Esophagus squamous epithelium (tissue), 5 donors: ENCODE measurements at regions not wholly inside any gene's neighbourhood (a gene's known extent, or its start where the extent isn't known, plus 50 kb on each side); places are given as distances from the start of the nearest gene placed in this dataset.

Source experiments
- DNase-seq: peaks from one replicate; lab custom pipeline; 2025; lab: John Stamatoyannopoulos, UW
- H3K27ac ChIP-seq, 4 donors: fragments of 200-600 bp; sonication (generic); one replicate each; pipeline ENCODE4 v1.5.1; 2016 to 2019; ENCODE audit warnings: mild to moderate bottlenecking in 1 of 4
- H3K27me3 ChIP-seq, 4 donors: fragments of 200-600 bp; sonication (generic); 1 replicate in 3 of 4; 2 replicates in 1 of 4; pipeline versions ENCODE4 v1.5.1 to v1.6.0; 2017 to 2021; ENCODE audit warnings: antibody characterized with exemption in 1 of 4
- H3K36me3 ChIP-seq, 3 donors: fragments of 200-600 bp; sonication (generic); one replicate each; pipeline ENCODE4 v1.5.1; 2016 to 2019
- H3K4me1 ChIP-seq, 3 donors: fragments of 200-600 bp; sonication (generic); one replicate each; pipeline ENCODE4 v1.5.1; 2017 to 2019
- H3K4me3 ChIP-seq, 4 donors: fragments of 200-600 bp; sonication (generic); 1 replicate in 3 of 4; 2 replicates in 1 of 4; pipeline ENCODE4 v1.5.1; 2016 to 2019; ENCODE audit warnings: mild to moderate bottlenecking in 2 of 4, moderate library complexity in 1 of 4
- H3K9me3 ChIP-seq, 3 donors: fragments of 200-600 bp; sonication (generic); one replicate each; pipeline ENCODE4 v1.5.1; 2016 to 2019
- CTCF ChIP-seq, 6 experiments: fragments of 450-650 bp in 4 of 6; fragments of 200-600 bp in 2 of 6; sonication (generic) in 2 of 6; IDR thresholded peaks; one replicate each; pipeline ENCODE4 v1.5.1; 2016 to 2019; ENCODE audit warnings: antibody characterized with exemption in 6 of 6, mild to moderate bottlenecking in 4 of 6, moderate library complexity in 4 of 6
- POLR2A ChIP-seq, 4 donors: fragments of 450-650 bp; IDR thresholded peaks; one replicate each; pipeline ENCODE4 v1.6.1; 2017; ENCODE audit warnings: antibody characterized with exemption in 4 of 4, mild to moderate bottlenecking in 4 of 4, moderate library complexity in 3 of 4
- WGBS, 2 donors: methylation state at CpG; one replicate each; pipeline ENCODE4 v1.1.5; 2018; 5-methylcytosine and 5-hydroxymethylcytosine counted together
- intact Hi-C: fragments of 100-400 bp; cut with DNase I; formaldehyde crosslinking; loops from one replicate; pipeline ENCODE4 v1.15.0; 2022
- donor health status: DM: yes; HTN: yes; CAD: no.

GRCh38 chr5:103358305-103358995 is 99.9 kb downstream of the MACIR start:
- TF ChIP-seq POLR2A (IDR thresholded peaks at IDR 0.05), result no peak
- TF ChIP-seq CTCF (IDR thresholded peaks at IDR 0.05), result no peak
- intact Hi-C loops, result no loop called here
- H3K9me3 ChIP-seq, result no peaks in the 10 kb centered on the region
- H3K27ac ChIP-seq, result no peak overlapping the region
- no peaks in the 10 kb centered on the region for H3K27me3 ChIP-seq
- H3K4me3 ChIP-seq, result no peak overlapping the region
- WGBS, 2 donors, result 43 to 51% methylated on average over 6 of the region's 6 CpGs
- H3K36me3 ChIP-seq, result no peaks in the 10 kb centered on the region
- DNase-seq, result no peak
- H3K4me1 ChIP-seq, result no peaks in the 10 kb centered on the region

- DNase-seq, result no peak
- Histone ChIP-seq H3K36me3 (no peaks in the 10 kb centered on the region), H3K27me3 (no peaks in the 10 kb centered on the region), H3K4me3 (no peak overlapping the region), H3K4me1 (no peaks in the 10 kb centered on the region), H3K9me3 (no peaks in the 10 kb centered on the region), H3K27ac (no peak overlapping the region)
- 46 to 49% methylated on average over 3 of the region's 3 CpGs for WGBS, 2 donors
- intact Hi-C loops, result no loop called here
- no peak for TF ChIP-seq CTCF (IDR thresholded peaks at IDR 0.05)
Measured at GRCh38 chr5:103357636-103358035, 99.1 kb downstream of the MACIR start.

DNA sequence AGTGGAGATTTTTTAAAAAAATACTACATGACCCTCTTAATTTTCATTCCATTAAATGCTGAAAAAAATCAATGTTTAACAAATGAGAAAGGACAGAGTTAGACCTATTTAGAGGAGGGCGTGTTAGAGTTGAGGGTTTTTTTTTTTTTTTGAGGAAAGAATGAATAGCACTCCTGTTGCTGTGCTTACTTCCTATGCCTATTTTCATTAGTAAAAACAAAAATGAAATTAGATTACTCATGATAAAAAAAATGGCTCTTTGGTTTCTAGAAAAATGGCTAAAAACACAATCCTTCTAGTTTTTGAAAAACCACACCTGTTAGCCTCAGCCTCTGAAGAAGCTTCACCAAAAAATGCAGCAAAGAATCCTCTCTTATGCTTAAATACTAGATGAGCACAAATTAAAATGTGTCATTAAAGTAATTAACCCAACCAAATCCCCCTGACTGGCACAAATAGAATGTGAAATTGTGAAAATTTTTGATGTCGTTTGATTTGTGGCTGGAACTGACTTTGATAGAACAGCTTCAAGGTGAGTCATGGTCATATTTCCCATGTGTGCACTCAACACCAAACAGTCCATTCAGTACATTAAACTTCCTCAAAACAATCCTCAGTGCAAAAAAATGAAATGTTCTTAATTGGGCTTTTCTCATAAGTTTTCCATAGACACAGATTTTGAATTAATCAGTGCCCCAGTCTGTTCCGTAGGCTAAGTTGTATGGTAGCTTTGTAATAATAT is 98.0 kb downstream of the MACIR start:
- intact Hi-C loops, result no loop called here
- no peak for TF ChIP-seq POLR2A (IDR thresholded peaks at IDR 0.05)
- TF ChIP-seq CTCF (IDR thresholded peaks at IDR 0.05), result no peak
- DNase-seq, result no peak
- H3K9me3 ChIP-seq, result no peaks in the 10 kb centered on the region
- no peaks in the 10 kb centered on the region for H3K36me3 ChIP-seq
- 62 to 72% methylated on average over 3 of the region's 3 CpGs for WGBS, 2 donors
- H3K27me3 ChIP-seq, result no peaks in the 10 kb centered on the region
- no peak overlapping the region for H3K27ac ChIP-seq
- no peak overlapping the region for H3K4me3 ChIP-seq
- no peaks in the 10 kb centered on the region for H3K4me1 ChIP-seq

GRCh38 chr5:103355579-103355978 is 97.0 kb downstream of the MACIR start:
- TF ChIP-seq CTCF (IDR thresholded peaks at IDR 0.05) (no peak), POLR2A (IDR thresholded peaks at IDR 0.05) (no peak)
- intact Hi-C loops, result no loop called here
- no peak overlapping the region for H3K27ac ChIP-seq
- H3K4me3 ChIP-seq, result no peak overlapping the region
- WGBS, 2 donors, result 18% methylated on average over 2 of the region's 2 CpGs
- no peaks in the 10 kb centered on the region for H3K27me3 ChIP-seq
- H3K36me3 ChIP-seq, result no peaks in the 10 kb centered on the region
- no peaks in the 10 kb centered on the region for H3K4me1 ChIP-seq
- H3K9me3 ChIP-seq, result no peaks in the 10 kb centered on the region
- no peak for DNase-seq

DNA sequence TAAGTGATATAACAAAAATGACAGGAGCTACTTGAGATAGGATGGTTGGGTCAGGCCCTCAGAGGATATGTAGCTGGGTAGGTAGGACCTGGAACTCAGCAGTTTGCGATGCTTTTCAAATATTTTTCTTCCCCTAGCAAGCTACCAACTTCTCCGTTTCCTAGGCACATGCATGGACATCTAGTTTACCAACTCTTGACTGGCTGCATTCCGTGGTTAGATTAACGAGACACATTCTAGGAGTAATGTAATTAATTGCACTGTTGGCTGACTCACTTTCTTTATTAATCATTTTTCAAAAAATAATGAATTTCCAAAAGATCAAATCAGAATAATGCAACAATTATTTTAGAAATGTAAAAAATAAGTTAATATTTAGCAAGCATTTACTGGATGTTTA is 95.9 kb downstream of the MACIR start:
- TF ChIP-seq CTCF (IDR thresholded peaks at IDR 0.05), result no peak
- Histone ChIP-seq H3K9me3 (no peaks in the 10 kb centered on the region), H3K27me3 (no peaks in the 10 kb centered on the region), H3K36me3 (no peaks in the 10 kb centered on the region), H3K4me1 (no peaks in the 10 kb centered on the region), H3K4me3 (no peak overlapping the region), H3K27ac (no peak overlapping the region)
- no peak for DNase-seq
- intact Hi-C loops, result no loop called here
- WGBS, 2 donors, result 64 to 69% methylated on average over 4 of the region's 4 CpGs
